ENCODE measurements at regions not wholly inside any gene's neighbourhood (a gene's known extent, or its start where the extent isn't known, plus 50 kb on each side); places are given as distances from the start of the nearest gene placed in this dataset.

- TF ChIP-seq CTCF (IDR thresholded peaks at IDR 0.05), result no peak
- no peak for TF ChIP-seq POLR2A (IDR thresholded peaks at IDR 0.05)
Observed at GRCh38 chrX:95539041-95539440, 1145.6 kb upstream of the DIAPH2 start.
